GM12864 (cell line): ENCODE measurements at regions not wholly inside any gene's neighbourhood (a gene's known extent, or its start where the extent isn't known, plus 50 kb on each side); places are given as distances from the start of the nearest gene placed in this dataset.

Source experiments
- DNase-seq: peaks from one replicate; pipeline ENCODE4 v3.0.0-alpha.2; 2011; ENCODE audit warnings: low read depth
- H3K4me3 ChIP-seq: 2 replicates; pipeline ENCODE4 v1.5.1; 2011; ENCODE audit warnings: mild to moderate bottlenecking, low read depth, low read length, control low read depth
- CTCF ChIP-seq: IDR thresholded peaks from 2 replicates; pipeline ENCODE4 v1.5.1; 2011; ENCODE audit warnings: low read depth, mild to moderate bottlenecking, moderate library complexity, low read length, control low read depth, inconsistent platforms; ENCODE audit errors: missing control alignments

- H3K4me3 ChIP-seq = no peak overlapping the region
- TF ChIP-seq CTCF = no peak
- no peak for DNase-seq
These were observed 511.4 kb upstream of the TPK1 start for GRCh38 chr7:145347271-145347670.

- no peak for DNase-seq
- no peak for TF ChIP-seq CTCF
- H3K4me3 ChIP-seq = no peak overlapping the region
These were observed 503.5 kb upstream of the TPK1 start for GRCh38 chr7:145339319-145339718.

- no peak for DNase-seq
- no peak overlapping the region for H3K4me3 ChIP-seq
- no peak for TF ChIP-seq CTCF
These were observed 495.7 kb upstream of the TPK1 start for GRCh38 chr7:145331522-145331921.

- no peak for TF ChIP-seq CTCF
- DNase-seq = no peak
- H3K4me3 ChIP-seq = no peak overlapping the region
These were observed 495.2 kb upstream of the TPK1 start for GRCh38 chr7:145331076-145331475.

- no peak for TF ChIP-seq CTCF
- DNase-seq = no peak
- H3K4me3 ChIP-seq = no peak overlapping the region
These were observed 491.8 kb upstream of the TPK1 start for GRCh38 chr7:145327646-145328045.

GRCh38 chr7:145324081-145324480 lies 488.2 kb upstream of the TPK1 start:
- no peak overlapping the region for H3K4me3 ChIP-seq
- no peak for DNase-seq
- TF ChIP-seq CTCF = no peak

GRCh38 chr7:145313551-145313950 lies 477.7 kb upstream of the TPK1 start:
- H3K4me3 ChIP-seq = no peak overlapping the region
- DNase-seq = no peak
- TF ChIP-seq CTCF = no peak
